ENCODE measurements at regions not wholly inside any gene's neighbourhood (a gene's known extent, or its start where the extent isn't known, plus 50 kb on each side); places are given as distances from the start of the nearest gene placed in this dataset.

GRCh38 chr13:22288496-22288895 is 617.6 kb downstream of the FGF9 start:
- Mint-ChIP-seq H3K4me1 (no peaks in the 10 kb centered on the region), H3K27me3 (peaks cover 18% of the 10 kb centered on the region), H3K4me3 (no peak overlapping the region), H3K27ac (no peak overlapping the region), H3K36me3 (ENCODE audit: low read depth) (peaks cover 3% of the 10 kb centered on the region)
- ATAC-seq (no peak), DNase-seq (no peak)
- H3K9me3 ChIP-seq (ENCODE audit: control insufficient read depth, low read length, poor library complexity, severe bottlenecking), result no peaks in the 10 kb centered on the region

- Mint-ChIP-seq H3K4me3 (no peak overlapping the region), H3K4me1 (no peaks in the 10 kb centered on the region), H3K36me3 (ENCODE audit: low read depth) (peaks cover 3% of the 10 kb centered on the region), H3K27ac (no peak overlapping the region), H3K27me3 (peaks cover 23% of the 10 kb centered on the region)
- H3K9me3 ChIP-seq (ENCODE audit: control insufficient read depth, low read length, poor library complexity, severe bottlenecking), result no peaks in the 10 kb centered on the region
- ATAC-seq (no peak), DNase-seq (no peak)
Measured at GRCh38 chr13:22289711-22290110, 618.8 kb downstream of the FGF9 start.

GRCh38 chr13:22298530-22298929 is 627.7 kb downstream of the FGF9 start:
- DNase-seq, result no peak
- no peak overlapping the region for H3K27ac Mint-ChIP-seq
- H3K27me3 Mint-ChIP-seq, result peaks cover 6% of the 10 kb centered on the region
- H3K4me1 Mint-ChIP-seq, result no peaks in the 10 kb centered on the region
- H3K36me3 Mint-ChIP-seq (ENCODE audit: low read depth), result no peaks in the 10 kb centered on the region
- no peak for ATAC-seq
- H3K9me3 ChIP-seq (ENCODE audit: control insufficient read depth, low read length, poor library complexity, severe bottlenecking), result no peaks in the 10 kb centered on the region
- no peak overlapping the region for H3K4me3 Mint-ChIP-seq

GRCh38 chr13:22311734-22312404 is 641.0 kb downstream of the FGF9 start:
- Mint-ChIP-seq H3K4me1 (peaks cover under 1% of the 10 kb centered on the region), H3K27me3 (no peaks in the 10 kb centered on the region), H3K27ac (no peak overlapping the region), H3K4me3 (no peak overlapping the region), H3K36me3 (ENCODE audit: low read depth) (no peaks in the 10 kb centered on the region)
- DNase-seq (no peak), ATAC-seq (no peak)
- H3K9me3 ChIP-seq (ENCODE audit: control insufficient read depth, low read length, poor library complexity, severe bottlenecking), result no peaks in the 10 kb centered on the region

GRCh38 chr13:22312405-22312803 is 641.5 kb downstream of the FGF9 start:
- H3K36me3 Mint-ChIP-seq (ENCODE audit: low read depth), result no peaks in the 10 kb centered on the region
- no peak for ATAC-seq

GRCh38 chr13:22316494-22317025 is 645.7 kb downstream of the FGF9 start:
- no peaks in the 10 kb centered on the region for H3K27me3 Mint-ChIP-seq
- H3K27ac Mint-ChIP-seq, result no peak overlapping the region
- H3K4me1 Mint-ChIP-seq, result peaks cover 2% of the 10 kb centered on the region
- H3K9me3 ChIP-seq (ENCODE audit: control insufficient read depth, low read length, poor library complexity, severe bottlenecking), result no peaks in the 10 kb centered on the region
- ATAC-seq (no peak), DNase-seq (no peak)
- H3K4me3 Mint-ChIP-seq, result no peak overlapping the region
- peaks cover 3% of the 10 kb centered on the region for H3K36me3 Mint-ChIP-seq (ENCODE audit: low read depth)

More at GRCh38 chr13:22312405-22312803, 641.5 kb downstream of the FGF9 start:
- no peaks in the 10 kb centered on the region for H3K27me3 Mint-ChIP-seq
- H3K27ac Mint-ChIP-seq, result no peak overlapping the region
- no peak for DNase-seq
- peaks cover 2% of the 10 kb centered on the region for H3K4me1 Mint-ChIP-seq
- no peaks in the 10 kb centered on the region for H3K9me3 ChIP-seq (ENCODE audit: control insufficient read depth, low read length, poor library complexity, severe bottlenecking)
- H3K4me3 Mint-ChIP-seq, result no peak overlapping the region

- ATAC-seq (no peak), DNase-seq (no peak)
- no peak overlapping the region for H3K4me3 Mint-ChIP-seq
- peaks cover 4% of the 10 kb centered on the region for H3K27me3 Mint-ChIP-seq
- peaks cover 2% of the 10 kb centered on the region for H3K4me1 Mint-ChIP-seq
- peaks cover 3% of the 10 kb centered on the region for H3K36me3 Mint-ChIP-seq (ENCODE audit: low read depth)
- no peaks in the 10 kb centered on the region for H3K9me3 ChIP-seq (ENCODE audit: control insufficient read depth, low read length, poor library complexity, severe bottlenecking)
- no peak overlapping the region for H3K27ac Mint-ChIP-seq
Measured at GRCh38 chr13:22320991-22321390, 650.1 kb downstream of the FGF9 start.

GRCh38 chr13:22325761-22326160 is 654.9 kb downstream of the FGF9 start:
- Mint-ChIP-seq H3K4me1 (no peaks in the 10 kb centered on the region), H3K36me3 (ENCODE audit: low read depth) (no peaks in the 10 kb centered on the region), H3K27ac (no peak overlapping the region), H3K4me3 (no peak overlapping the region), H3K27me3 (peaks cover 7% of the 10 kb centered on the region)
- no peak for DNase-seq
- H3K9me3 ChIP-seq (ENCODE audit: control insufficient read depth, low read length, poor library complexity, severe bottlenecking), result no peaks in the 10 kb centered on the region
- ATAC-seq, result no peak

- no peak overlapping the region for H3K4me3 Mint-ChIP-seq
- no peak for ATAC-seq
- H3K27ac Mint-ChIP-seq, result no peak overlapping the region
- peaks cover 7% of the 10 kb centered on the region for H3K4me1 Mint-ChIP-seq
- H3K27me3 Mint-ChIP-seq, result no peaks in the 10 kb centered on the region
- no peaks in the 10 kb centered on the region for H3K36me3 Mint-ChIP-seq (ENCODE audit: low read depth)
- no peaks in the 10 kb centered on the region for H3K9me3 ChIP-seq (ENCODE audit: control insufficient read depth, low read length, poor library complexity, severe bottlenecking)
- DNase-seq, result no peak
Measured at GRCh38 chr13:22332416-22332815, 661.5 kb downstream of the FGF9 start.

GRCh38 chr13:22336460-22336859 is 665.6 kb downstream of the FGF9 start:
- no peak for DNase-seq
- no peaks in the 10 kb centered on the region for H3K9me3 ChIP-seq (ENCODE audit: control insufficient read depth, low read length, poor library complexity, severe bottlenecking)
- ATAC-seq, result no peak
- Mint-ChIP-seq H3K4me1 (peaks cover 5% of the 10 kb centered on the region), H3K4me3 (no peak overlapping the region), H3K27ac (no peak overlapping the region), H3K36me3 (ENCODE audit: low read depth) (no peaks in the 10 kb centered on the region), H3K27me3 (peaks cover 10% of the 10 kb centered on the region)

GRCh38 chr13:22357132-22357531 is 686.3 kb downstream of the FGF9 start:
- DNase-seq, result no peak
- ATAC-seq, result no peak
- Mint-ChIP-seq H3K27me3 (no peaks in the 10 kb centered on the region), H3K27ac (no peak overlapping the region), H3K4me3 (no peak overlapping the region), H3K4me1 (no peaks in the 10 kb centered on the region), H3K36me3 (ENCODE audit: low read depth) (peaks cover 3% of the 10 kb centered on the region)
- H3K9me3 ChIP-seq (ENCODE audit: control insufficient read depth, low read length, poor library complexity, severe bottlenecking), result no peaks in the 10 kb centered on the region

GRCh38 chr13:22369090-22369489 is 698.2 kb downstream of the FGF9 start:
- Mint-ChIP-seq H3K4me3 (no peak overlapping the region), H3K27ac (no peak overlapping the region), H3K36me3 (ENCODE audit: low read depth) (no peaks in the 10 kb centered on the region), H3K27me3 (no peaks in the 10 kb centered on the region), H3K4me1 (no peaks in the 10 kb centered on the region)
- ATAC-seq (no peak), DNase-seq (no peak)
- H3K9me3 ChIP-seq (ENCODE audit: control insufficient read depth, low read length, poor library complexity, severe bottlenecking), result peaks cover 3% of the 10 kb centered on the region

GRCh38 chr13:22369840-22370239 is 699.0 kb downstream of the FGF9 start:
- no peak for ATAC-seq
- no peak for DNase-seq
- Mint-ChIP-seq H3K4me1 (no peaks in the 10 kb centered on the region), H3K4me3 (no peak overlapping the region), H3K27me3 (no peaks in the 10 kb centered on the region), H3K27ac (no peak overlapping the region), H3K36me3 (ENCODE audit: low read depth) (no peaks in the 10 kb centered on the region)
- H3K9me3 ChIP-seq (ENCODE audit: control insufficient read depth, low read length, poor library complexity, severe bottlenecking), result peaks cover 3% of the 10 kb centered on the region

- H3K36me3 Mint-ChIP-seq (ENCODE audit: low read depth), result no peaks in the 10 kb centered on the region
- DNase-seq (no peak), ATAC-seq (no peak)
- no peak overlapping the region for H3K4me3 Mint-ChIP-seq
- H3K9me3 ChIP-seq (ENCODE audit: control insufficient read depth, low read length, poor library complexity, severe bottlenecking), result peaks cover 3% of the 10 kb centered on the region
- no peak overlapping the region for H3K27ac Mint-ChIP-seq
- H3K4me1 Mint-ChIP-seq, result no peaks in the 10 kb centered on the region
- no peaks in the 10 kb centered on the region for H3K27me3 Mint-ChIP-seq
Measured at GRCh38 chr13:22372261-22372660, 701.4 kb downstream of the FGF9 start.
